A549 (cell line): ENCODE measurements at regions not wholly inside any gene's neighbourhood (a gene's known extent, or its start where the extent isn't known, plus 50 kb on each side); places are given as distances from the start of the nearest gene placed in this dataset.

Experiments used
- ATAC-seq, 2 experiments: fragments of 200-7000 bp in 1 of 2; fragments of >200 bp in 1 of 2; cut with Nextera tagmentation in 1 of 2; cut with Tn5 transposase in 1 of 2; 3 replicates each; pipeline versions ENCODE4 v1.8.0 to v1.9.1; 2018 to 2020; ENCODE audit warnings: mild to moderate bottlenecking in 1 of 2, moderate library complexity in 1 of 2
- CTCF ChIA-PET: fragments of 300-600 bp; sonication (Branson Sonifier 250); formaldehyde crosslinking; extraction: SDS; loops from one replicate; lab custom pipeline; 2021; ENCODE audit warnings: antibody characterized with exemption, inconsistent platforms; lab: Yijun Ruan, JAX
- POLR2A ChIA-PET: fragments of 350-600 bp; formaldehyde crosslinking; extraction: SDS; loops from one replicate; lab custom pipeline; 2021; ENCODE audit warnings: antibody characterized with exemption, inconsistent platforms; lab: Yijun Ruan, JAX
- DNase-seq, 2 experiments: peaks; one replicate each; pipeline versions ENCODE4 v3.0.0 to v3.0.0-alpha.2; 2011 to 2016; ENCODE audit warnings: low read depth in 1 of 2, low spot score in 1 of 2
- FAIRE-seq: peaks from 2 replicates; lab custom pipeline; 2011; peaks lifted over from hg19 to GRCh38; lab: Jason Lieb, UNC
- H3K27ac ChIP-seq, 2 experiments: fragments of >200 bp; sonication (Bioruptor Twin); formaldehyde crosslinking; 3 replicates each; pipeline ENCODE4 v1.5.1; 2016 to 2017
- H3K4me1 ChIP-seq: fragments of >200 bp; sonication (Bioruptor Twin); formaldehyde crosslinking; 3 replicates; pipeline ENCODE4 v1.6.1; 2016
- H3K4me2 ChIP-seq: fragments of >200 bp; sonication (Bioruptor Twin); formaldehyde crosslinking; 3 replicates; pipeline ENCODE4 v1.6.1; 2016
- H3K4me3 ChIP-seq: fragments of >200 bp; sonication (Bioruptor Twin); formaldehyde crosslinking; 3 replicates; pipeline ENCODE4 v1.5.1; 2016
- H3K9me3 ChIP-seq: fragments of >200 bp; sonication (Bioruptor Twin); formaldehyde crosslinking; 3 replicates; pipeline ENCODE4 v1.6.1; 2016
- ATOH8 ChIP-seq: fragments of 250-450 bp; sonication (Bioruptor Pico); IDR thresholded peaks from 2 replicates; pipeline ENCODE4 v1.5.0; 2020; ENCODE audit warnings: low read depth, mild to moderate bottlenecking, moderate library complexity
- BHLHE40 ChIP-seq: IDR thresholded peaks from 2 replicates; pipeline ENCODE4 v1.6.1; 2012; ENCODE audit warnings: low read depth, low read length, inconsistent platforms
- CBX8 ChIP-seq: fragments of 200-600 bp; sonication (generic); IDR thresholded peaks from 2 replicates; pipeline ENCODE4 v1.6.1; 2016
- CEBPB ChIP-seq, 2 experiments: fragments of >200 bp in 1 of 2; sonication (Bioruptor Twin) in 1 of 2; formaldehyde crosslinking in 1 of 2; IDR thresholded peaks; 2 replicates each; pipeline ENCODE4 v1.6.1; 2012 to 2016
- EHMT2 ChIP-seq: fragments of 200-600 bp; sonication (generic); IDR thresholded peaks from 2 replicates; pipeline ENCODE4 v1.6.1; 2016; ENCODE audit warnings: antibody characterized with exemption, low read depth, mild to moderate bottlenecking, moderate library complexity
- ESRRA ChIP-seq: fragments of 150-350 bp; IDR thresholded peaks from 2 replicates; pipeline ENCODE4 v1.6.1; 2014; ENCODE audit warnings: mild to moderate bottlenecking, low read length, borderline replicate concordance
- FOSB ChIP-seq: fragments of 250-450 bp; sonication (Bioruptor Pico); IDR thresholded peaks from 2 replicates; pipeline ENCODE4 v1.5.0; 2020; ENCODE audit warnings: mild to moderate bottlenecking, moderate library complexity
- FOSL2 ChIP-seq, 2 experiments: fragments of 450-650 bp in 1 of 2; fragments of >200 bp in 1 of 2; sonication (Bioruptor Twin) in 1 of 2; formaldehyde crosslinking; IDR thresholded peaks; 2 replicates each; pipeline versions ENCODE4 v1.5.0 to v1.6.1; 2016 to 2020; ENCODE audit warnings: mild to moderate bottlenecking in 1 of 2, moderate library complexity in 1 of 2
- HOXB13 ChIP-seq: fragments of 250-450 bp; sonication (Bioruptor Pico); IDR thresholded peaks from 2 replicates; pipeline ENCODE4 v1.5.0; 2020; ENCODE audit warnings: low read depth, mild to moderate bottlenecking, moderate library complexity
- MAFK ChIP-seq: fragments of 450-650 bp; IDR thresholded peaks from 2 replicates; pipeline ENCODE4 v1.6.1; 2014; ENCODE audit not compliant: partially characterized antibody
- MAZ ChIP-seq: fragments of 150-350 bp; IDR thresholded peaks from 2 replicates; pipeline ENCODE4 v1.6.1; 2014; ENCODE audit warnings: antibody characterized with exemption, low read depth, low read length, borderline replicate concordance
- MYC ChIP-seq: IDR thresholded peaks from 2 replicates; pipeline ENCODE4 v1.6.1; 2012; ENCODE audit warnings: mild to moderate bottlenecking, inconsistent platforms, low read length, improper control_type of control experiment, borderline replicate concordance
- NPAS2 ChIP-seq: fragments of 250-450 bp; sonication (Bioruptor Pico); IDR thresholded peaks from 2 replicates; pipeline ENCODE4 v1.8.0; 2022; ENCODE audit warnings: mild to moderate bottlenecking, moderate library complexity, borderline replicate concordance
- POLR2A ChIP-seq: IDR thresholded peaks from 2 replicates; pipeline ENCODE4 v1.6.1; 2012; ENCODE audit warnings: mild to moderate bottlenecking, low read length
- RCOR1 ChIP-seq: fragments of 150-350 bp; IDR thresholded peaks from 2 replicates; pipeline ENCODE4 v1.6.1; 2014; ENCODE audit warnings: antibody characterized with exemption, low read length, low read depth
- ZC3H11A ChIP-seq: fragments of 450-650 bp; IDR thresholded peaks from 2 replicates; pipeline ENCODE4 v1.6.1; 2014; ENCODE audit warnings: antibody characterized with exemption, mild to moderate bottlenecking
- ZNF302 ChIP-seq: fragments of 250-450 bp; sonication (Bioruptor Pico); IDR thresholded peaks from 2 replicates; pipeline ENCODE4 v1.9.0; 2021; ENCODE audit warnings: inconsistent platforms, mild to moderate bottlenecking, moderate library complexity
- WGBS: methylation state at CpG from one replicate; pipeline ENCODE4 v1.1.6; 2017; ENCODE audit errors: missing lambda C conversion rate; 5-methylcytosine and 5-hydroxymethylcytosine counted together
- TF ChIP-seq, protein P1 (sequence below): fragments of >200 bp; sonication (Bioruptor Twin); formaldehyde crosslinking; IDR thresholded peaks from 3 replicates; pipeline ENCODE4 v1.6.1; 2016
- TF ChIP-seq, protein P2 (sequence below): fragments of 250-450 bp; sonication (Bioruptor Pico); IDR thresholded peaks from 2 replicates; pipeline ENCODE4 v1.5.0; 2021; ENCODE audit warnings: mild to moderate bottlenecking, moderate library complexity, borderline replicate concordance
- TF ChIP-seq, protein P3 (sequence below): IDR thresholded peaks from 2 replicates; pipeline ENCODE4 v1.6.1; 2012

DNA sequence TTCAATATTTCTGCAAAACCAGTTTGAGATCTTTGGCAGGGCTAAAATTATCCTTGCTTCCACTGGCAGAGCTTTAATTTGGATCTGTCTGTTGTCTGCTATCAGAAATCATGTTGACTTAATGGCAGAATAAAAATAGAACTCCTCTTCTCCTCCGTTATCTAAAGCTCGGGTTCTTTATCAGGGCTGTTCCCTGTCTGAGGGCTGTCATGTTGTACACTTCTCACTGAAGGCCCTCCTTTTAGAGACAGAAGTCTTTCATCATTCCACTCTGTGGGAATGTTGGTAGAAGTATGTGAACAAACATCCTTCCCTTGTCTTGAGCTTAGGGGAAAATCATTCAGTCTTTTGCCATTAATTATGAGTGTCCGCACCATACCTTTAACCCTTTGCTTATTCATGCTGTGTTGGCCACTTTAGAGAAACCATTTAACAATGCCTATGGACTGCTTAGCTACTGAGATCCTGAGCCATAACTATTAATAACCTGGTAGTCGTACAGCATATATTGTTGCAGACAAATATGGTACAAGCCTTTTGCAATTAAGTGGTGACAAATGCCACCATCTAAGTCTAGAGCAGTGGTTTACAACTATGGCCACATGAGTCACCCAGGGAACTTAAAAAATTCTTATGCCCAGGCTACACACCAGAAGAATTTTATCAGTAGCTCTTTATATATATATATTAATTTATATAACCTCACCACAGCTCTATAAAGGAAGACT lies 226.0 kb upstream of the TPM1 start (continued):
- TF ChIP-seq, protein P1, sequence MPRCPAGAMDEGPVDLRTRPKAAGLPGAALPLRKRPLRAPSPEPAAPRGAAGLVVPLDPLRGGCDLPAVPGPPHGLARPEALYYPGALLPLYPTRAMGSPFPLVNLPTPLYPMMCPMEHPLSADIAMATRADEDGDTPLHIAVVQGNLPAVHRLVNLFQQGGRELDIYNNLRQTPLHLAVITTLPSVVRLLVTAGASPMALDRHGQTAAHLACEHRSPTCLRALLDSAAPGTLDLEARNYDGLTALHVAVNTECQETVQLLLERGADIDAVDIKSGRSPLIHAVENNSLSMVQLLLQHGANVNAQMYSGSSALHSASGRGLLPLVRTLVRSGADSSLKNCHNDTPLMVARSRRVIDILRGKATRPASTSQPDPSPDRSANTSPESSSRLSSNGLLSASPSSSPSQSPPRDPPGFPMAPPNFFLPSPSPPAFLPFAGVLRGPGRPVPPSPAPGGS: no peak
- TF ChIP-seq FOSB (CRISPR knock-in tag): no peak
- no peak for TF ChIP-seq HOXB13 (CRISPR knock-in tag)
- TF ChIP-seq NPAS2 (CRISPR knock-in tag): no peak
- TF ChIP-seq, all 56 proteins: peak for 0

- CTCF ChIA-PET: interaction anchor here (0.6 to 3.7 kb wide), 9 partner anchors 9 to 470 kb away, joined by 3 to 10 read pairs (median 3); no protein-coding TSS in a partner anchor
- 92% methylated on average over 1 of the region's 1 CpG for WGBS
Measured at GRCh38 chr15:62818691-62819090, 223.9 kb upstream of the TPM1 start.

DNA sequence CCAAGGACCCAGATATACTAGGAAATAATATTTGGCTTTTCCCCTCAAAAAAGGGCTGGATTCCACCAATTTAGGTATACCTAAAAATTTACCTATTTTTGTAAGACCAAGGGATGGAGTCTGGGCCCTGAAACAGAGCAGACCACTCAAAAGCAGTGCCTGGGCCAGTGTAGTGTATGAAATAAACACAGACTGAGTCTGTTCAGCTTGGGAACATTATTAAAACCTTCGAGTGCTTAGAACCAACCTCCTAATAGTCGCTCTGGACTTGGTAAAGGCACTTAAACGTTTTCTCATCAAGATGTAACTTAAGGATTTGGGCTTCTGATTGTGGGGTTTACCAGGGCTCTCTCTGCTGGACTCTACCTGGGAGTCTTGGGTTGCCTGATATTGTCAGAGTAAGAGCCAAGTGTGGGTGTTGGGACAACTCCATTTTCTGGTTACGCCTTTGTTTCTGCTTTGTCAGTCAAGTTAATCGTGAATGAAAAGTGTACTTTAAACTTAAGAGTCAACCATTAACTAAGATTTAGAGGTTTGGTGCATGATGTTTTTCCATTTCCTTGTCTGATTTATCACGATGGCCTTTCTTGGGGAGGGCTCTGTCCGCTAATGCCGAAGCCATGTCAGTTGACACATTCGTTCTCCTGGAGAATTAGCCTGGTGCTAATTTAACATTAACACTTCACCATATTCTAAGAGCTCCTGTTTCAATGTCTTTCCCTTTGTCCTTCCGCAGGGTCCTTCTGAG lies 221.0 kb upstream of the TPM1 start:
- peak; percentile 91 for FAIRE-seq

More at GRCh38 chr15:62818691-62819090, 223.9 kb upstream of the TPM1 start:
- no peak overlapping the region for H3K27ac ChIP-seq
- H3K4me1 ChIP-seq: peaks cover 30% of the 10 kb centered on the region
- no peak for TF ChIP-seq MAFK
- TF ChIP-seq CEBPB (IDR thresholded peaks at IDR 0.05): no peak
- TF ChIP-seq, protein P2, sequence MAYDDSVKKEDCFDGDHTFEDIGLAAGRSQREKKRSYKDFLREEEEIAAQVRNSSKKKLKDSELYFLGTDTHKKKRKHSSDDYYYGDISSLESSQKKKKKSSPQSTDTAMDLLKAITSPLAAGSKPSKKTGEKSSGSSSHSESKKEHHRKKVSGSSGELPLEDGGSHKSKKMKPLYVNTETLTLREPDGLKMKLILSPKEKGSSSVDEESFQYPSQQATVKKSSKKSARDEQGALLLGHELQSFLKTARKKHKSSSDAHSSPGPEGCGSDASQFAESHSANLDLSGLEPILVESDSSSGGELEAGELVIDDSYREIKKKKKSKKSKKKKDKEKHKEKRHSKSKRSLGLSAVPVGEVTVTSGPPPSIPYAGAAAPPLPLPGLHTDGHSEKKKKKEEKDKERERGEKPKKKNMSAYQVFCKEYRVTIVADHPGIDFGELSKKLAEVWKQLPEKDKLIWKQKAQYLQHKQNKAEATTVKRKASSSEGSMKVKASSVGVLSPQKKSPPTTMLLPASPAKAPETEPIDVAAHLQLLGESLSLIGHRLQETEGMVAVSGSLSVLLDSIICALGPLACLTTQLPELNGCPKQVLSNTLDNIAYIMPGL (CRISPR knock-in tag): no peak
- no peak for TF ChIP-seq RCOR1
- no peak for TF ChIP-seq MAZ
- TF ChIP-seq MYC: no peak
- TF ChIP-seq ESRRA: no peak
- no peak for TF ChIP-seq EHMT2
- no peak for TF ChIP-seq ATOH8
- no peak for TF ChIP-seq BHLHE40
- no peak for TF ChIP-seq CBX8
- TF ChIP-seq FOSL2 (IDR thresholded peaks at IDR 0.05): no peak
- TF ChIP-seq FOSL2 (CRISPR knock-in tag; IDR thresholded peaks at IDR 0.05): no peak
- no peak for TF ChIP-seq POLR2A
- no peak for TF ChIP-seq ZC3H11A
- TF ChIP-seq, protein P3, sequence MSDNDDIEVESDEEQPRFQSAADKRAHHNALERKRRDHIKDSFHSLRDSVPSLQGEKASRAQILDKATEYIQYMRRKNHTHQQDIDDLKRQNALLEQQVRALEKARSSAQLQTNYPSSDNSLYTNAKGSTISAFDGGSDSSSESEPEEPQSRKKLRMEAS: no peak
- no peak for TF ChIP-seq ZNF302
- no peak overlapping the region for H3K4me2 ChIP-seq
- FAIRE-seq (no peak), DNase-seq (no peak), ATAC-seq (no peak)
- POLR2A ChIA-PET: no interaction called here
- no peak overlapping the region for H3K4me3 ChIP-seq
- no peaks in the 10 kb centered on the region for H3K9me3 ChIP-seq

More for the DNA sequence above, 221.0 kb upstream of the TPM1 start:
- H3K4me1 ChIP-seq: peaks cover 46% of the 10 kb centered on the region
- no peaks in the 10 kb centered on the region for H3K9me3 ChIP-seq
- ChIA-PET CTCF (interaction anchor here (0.9 to 1.5 kb wide), 3 partner anchors 11 to 209 kb away, joined by 3 to 7 read pairs (median 3); no protein-coding TSS in a partner anchor), POLR2A (no interaction called here)
- ATAC-seq: peak; percentile 23 to 73; a peak in 3 of 6 replicates
- 29% methylated on average over 10 of the region's 10 CpGs for WGBS
- peak; percentile 38 to 76 for DNase-seq
- no peak for TF ChIP-seq ATOH8
- TF ChIP-seq, protein P3: 0 out of 2 replicates have a peak, but pooled peaks have one; percentile 24
- H3K27ac ChIP-seq: peak overlapping the region; percentile 72 to 81
- H3K4me3 ChIP-seq: no peak overlapping the region
- H3K4me2 ChIP-seq: peak overlapping the region; percentile 54
